Caco-2 (cell line): ENCODE measurements at regions not wholly inside any gene's neighbourhood (a gene's known extent, or its start where the extent isn't known, plus 50 kb on each side); places are given as distances from the start of the nearest gene placed in this dataset.

ENCODE experiments used
- BruUV-seq: library from RNA; stranded (reverse); fragments of 400-500 nt; replicated peaks from 2 replicates; lab custom pipeline; 2021; lab: Mats Ljungman, UMichigan
- CTCF ChIA-PET: fragments of 300-600 bp; sonication (Branson Sonifier 250); formaldehyde crosslinking; loops from one replicate; lab custom pipeline; 2022; ENCODE audit warnings: antibody characterized with exemption; lab: Charles Lee
- POLR2A ChIA-PET: fragments of 300-600 bp; sonication (Branson Sonifier 250); formaldehyde crosslinking; loops from one replicate; lab custom pipeline; 2022; ENCODE audit warnings: antibody characterized with exemption; lab: Charles Lee
- DNase-seq, 2 experiments: peaks; one replicate each; pipeline versions ENCODE4 v3.0.0 to v3.0.0-alpha.2; 2020 to 2022
- H3K27me3 ChIP-seq: replicated peaks from 2 replicates; pipeline ENCODE4 v1.6.0; 2011; ENCODE audit warnings: low read length; ENCODE audit not compliant: control insufficient read depth, insufficient read depth
- H3K36me3 ChIP-seq: 2 replicates; pipeline ENCODE4 v1.5.1; 2011; ENCODE audit warnings: low read length; ENCODE audit not compliant: control insufficient read depth, insufficient read depth
- H3K4me1 ChIP-seq: fragments of 250-450 bp; sonication (Bioruptor Pico); 2 replicates; pipeline ENCODE4 v1.5.1; 2020; ENCODE audit warnings: mild to moderate bottlenecking
- H3K4me3 ChIP-seq: 2 replicates; pipeline ENCODE4 v1.5.1; 2011; ENCODE audit warnings: low read depth, mild to moderate bottlenecking, control low read depth, low read length
- H3K9me3 ChIP-seq: fragments of 250-450 bp; sonication (Bioruptor Pico); 2 replicates; pipeline ENCODE4 v1.5.1; 2020; ENCODE audit warnings: mild to moderate bottlenecking, moderate library complexity
- H3K27ac Mint-ChIP-seq: one replicate; pipeline ENCODE4 v1.8.0; 2022; ENCODE audit warnings: mixed read lengths; ENCODE audit not compliant: unreplicated experiment
- H3K27me3 Mint-ChIP-seq: one replicate; pipeline ENCODE4 v1.8.0; 2022; ENCODE audit warnings: mixed read lengths; ENCODE audit not compliant: insufficient read depth, unreplicated experiment
- H3K36me3 Mint-ChIP-seq: one replicate; pipeline ENCODE4 v1.8.0; 2022; ENCODE audit warnings: mild to moderate bottlenecking, mixed read lengths; ENCODE audit not compliant: insufficient read depth, unreplicated experiment
- H3K4me1 Mint-ChIP-seq: one replicate; pipeline ENCODE4 v1.8.0; 2022; ENCODE audit warnings: low read depth, mixed read lengths; ENCODE audit not compliant: unreplicated experiment
- H3K4me3 Mint-ChIP-seq: one replicate; pipeline ENCODE4 v1.8.0; 2022; ENCODE audit warnings: mild to moderate bottlenecking, moderate library complexity, mixed read lengths; ENCODE audit not compliant: unreplicated experiment
- H3K9me3 Mint-ChIP-seq: one replicate; pipeline ENCODE4 v1.8.0; 2022; ENCODE audit warnings: mixed read lengths; ENCODE audit not compliant: unreplicated experiment
- intact Hi-C: fragments of 100-400 bp; cut with micrococcal nuclease; formaldehyde crosslinking; loops from one replicate; pipeline ENCODE4 v1.10.0; 2022; ENCODE audit not compliant: unreplicated experiment
- TF ChIP-seq, protein P1 (sequence below), 2 experiments: fragments of 200-600 bp in 1 of 2; IDR thresholded peaks; 1 replicate in 1 of 2; 2 replicates in 1 of 2; pipeline versions ENCODE4 v1.5.1 to v1.8.0; 2011 to 2022; ENCODE audit warnings: antibody characterized with exemption in 1 of 2, control low read depth in 1 of 2, inconsistent platforms in 1 of 2, low read depth in 1 of 2, low read length in 1 of 2, mild to moderate bottlenecking in 1 of 2, moderate library complexity in 1 of 2; ENCODE audit not compliant: insufficient read depth in 1 of 2, severe bottlenecking in 1 of 2, unreplicated experiment in 1 of 2

- Histone ChIP-seq H3K9me3 (no peaks in the 10 kb centered on the region), H3K27me3 (no peaks in the 10 kb centered on the region), H3K4me3 (no peak overlapping the region), H3K4me1 (no peaks in the 10 kb centered on the region), H3K36me3 (no peaks in the 10 kb centered on the region)
- POLR2A ChIA-PET = no interaction called here
- Mint-ChIP-seq H3K36me3 (no peaks in the 10 kb centered on the region), H3K4me1 (no peaks in the 10 kb centered on the region), H3K9me3 (no peaks in the 10 kb centered on the region), H3K27ac (no peak overlapping the region), H3K27me3 (peaks cover 9% of the 10 kb centered on the region), H3K4me3 (no peak overlapping the region)
- intact Hi-C loops = loop anchor here (2.0 to 5.0 kb wide), 2 partner anchors 144 to 692 kb away; no protein-coding TSS in a partner anchor
- BruUV-seq = no TSS peak
- no peak for DNase-seq
- CTCF ChIA-PET = interaction anchor here (0.5 kb wide), 1 partner anchor 158 kb away, joined by 3 read pairs; no protein-coding TSS in a partner anchor
- TF ChIP-seq, protein P1, sequence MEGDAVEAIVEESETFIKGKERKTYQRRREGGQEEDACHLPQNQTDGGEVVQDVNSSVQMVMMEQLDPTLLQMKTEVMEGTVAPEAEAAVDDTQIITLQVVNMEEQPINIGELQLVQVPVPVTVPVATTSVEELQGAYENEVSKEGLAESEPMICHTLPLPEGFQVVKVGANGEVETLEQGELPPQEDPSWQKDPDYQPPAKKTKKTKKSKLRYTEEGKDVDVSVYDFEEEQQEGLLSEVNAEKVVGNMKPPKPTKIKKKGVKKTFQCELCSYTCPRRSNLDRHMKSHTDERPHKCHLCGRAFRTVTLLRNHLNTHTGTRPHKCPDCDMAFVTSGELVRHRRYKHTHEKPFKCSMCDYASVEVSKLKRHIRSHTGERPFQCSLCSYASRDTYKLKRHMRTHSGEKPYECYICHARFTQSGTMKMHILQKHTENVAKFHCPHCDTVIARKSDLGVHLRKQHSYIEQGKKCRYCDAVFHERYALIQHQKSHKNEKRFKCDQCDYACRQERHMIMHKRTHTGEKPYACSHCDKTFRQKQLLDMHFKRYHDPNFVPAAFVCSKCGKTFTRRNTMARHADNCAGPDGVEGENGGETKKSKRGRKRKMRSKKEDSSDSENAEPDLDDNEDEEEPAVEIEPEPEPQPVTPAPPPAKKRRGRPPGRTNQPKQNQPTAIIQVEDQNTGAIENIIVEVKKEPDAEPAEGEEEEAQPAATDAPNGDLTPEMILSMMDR (IDR thresholded peaks at IDR 0.05; ENCODE audit: insufficient read depth in 1 of 2, low read depth in 1 of 2, low read length in 1 of 2, severe bottlenecking in 1 of 2, unreplicated experiment in 1 of 2) = no peak
Observed at GRCh38 chr17:6278376-6278775, 156.5 kb downstream of the AIPL1 start.

DNA sequence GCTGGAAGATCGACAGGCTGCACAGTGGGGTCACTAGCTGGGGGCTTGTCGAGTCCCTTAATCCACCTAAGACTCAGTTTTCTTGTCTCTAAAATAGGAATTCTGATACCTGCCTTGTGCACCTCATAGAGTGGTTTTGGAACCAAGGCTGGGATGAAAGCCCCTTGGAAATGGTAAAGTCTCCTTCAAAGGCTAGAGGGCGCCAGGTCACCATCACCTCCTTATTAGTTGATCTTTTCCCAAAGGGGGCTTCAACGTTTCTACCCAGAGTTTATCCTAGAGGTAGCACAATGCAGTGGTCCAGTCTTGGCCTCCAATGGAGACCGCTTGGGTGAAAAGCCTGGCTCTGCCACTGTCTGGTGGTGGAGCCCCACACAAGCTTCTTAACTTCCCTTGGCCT, 158.2 kb downstream of the AIPL1 start:
- TF ChIP-seq, protein P1 (IDR thresholded peaks at IDR 0.05; ENCODE audit: insufficient read depth in 1 of 2, low read depth in 1 of 2, low read length in 1 of 2, severe bottlenecking in 1 of 2, unreplicated experiment in 1 of 2) = no peak
- H3K27ac Mint-ChIP-seq = no peak overlapping the region
- Histone ChIP-seq H3K4me3 (no peak overlapping the region), H3K4me1 (no peaks in the 10 kb centered on the region), H3K36me3 (no peaks in the 10 kb centered on the region), H3K9me3 (no peaks in the 10 kb centered on the region), H3K27me3 (no peaks in the 10 kb centered on the region)
- no peaks in the 10 kb centered on the region for H3K4me1 Mint-ChIP-seq
- intact Hi-C loops = loop anchor here (5.0 kb wide), 1 partner anchor 146 kb away; no protein-coding TSS in a partner anchor
- H3K27me3 Mint-ChIP-seq = peaks cover 9% of the 10 kb centered on the region
- ChIA-PET POLR2A (no interaction called here), CTCF (no interaction called here)
- no peak overlapping the region for H3K4me3 Mint-ChIP-seq
- H3K9me3 Mint-ChIP-seq = no peaks in the 10 kb centered on the region
- DNase-seq = no peak
- BruUV-seq = no TSS peak
- no peaks in the 10 kb centered on the region for H3K36me3 Mint-ChIP-seq

DNA sequence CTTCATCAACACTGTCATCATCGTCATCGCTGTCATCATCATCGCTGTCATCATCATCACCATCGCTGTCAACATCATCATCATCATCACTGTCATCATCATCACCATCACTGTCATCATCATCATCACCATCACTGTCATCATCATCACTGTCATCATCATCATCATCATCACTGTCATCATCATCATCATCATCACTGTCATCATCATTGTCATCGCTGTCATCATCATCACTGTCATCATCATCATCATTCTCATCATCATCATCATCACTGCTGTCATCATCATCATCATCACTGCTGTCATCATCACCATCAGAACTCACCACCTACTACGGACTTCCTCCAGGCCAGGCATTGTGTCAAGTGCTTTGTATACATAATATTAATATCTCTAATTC, 160.6 kb downstream of the AIPL1 start:
- Mint-ChIP-seq H3K27ac (no peak overlapping the region), H3K27me3 (peaks cover 9% of the 10 kb centered on the region), H3K4me3 (no peak overlapping the region), H3K9me3 (no peaks in the 10 kb centered on the region), H3K36me3 (no peaks in the 10 kb centered on the region), H3K4me1 (no peaks in the 10 kb centered on the region)
- Histone ChIP-seq H3K9me3 (no peaks in the 10 kb centered on the region), H3K4me1 (no peaks in the 10 kb centered on the region), H3K36me3 (no peaks in the 10 kb centered on the region), H3K27me3 (no peaks in the 10 kb centered on the region), H3K4me3 (no peak overlapping the region)
- TF ChIP-seq, protein P1 (IDR thresholded peaks at IDR 0.05; ENCODE audit: insufficient read depth in 1 of 2, low read depth in 1 of 2, low read length in 1 of 2, severe bottlenecking in 1 of 2, unreplicated experiment in 1 of 2) = no peak
- ChIA-PET POLR2A (no interaction called here), CTCF (no interaction called here)
- DNase-seq = no peak
- BruUV-seq = no TSS peak
- intact Hi-C loops = no loop called here
